A549 (cell line): ENCODE measurements at regions not wholly inside any gene's neighbourhood (a gene's known extent, or its start where the extent isn't known, plus 50 kb on each side); places are given as distances from the start of the nearest gene placed in this dataset.

Experiments used
- ATAC-seq, 2 experiments: fragments of 200-7000 bp in 1 of 2; fragments of >200 bp in 1 of 2; cut with Nextera tagmentation in 1 of 2; cut with Tn5 transposase in 1 of 2; 3 replicates each; pipeline versions ENCODE4 v1.8.0 to v1.9.1; 2018 to 2020; ENCODE audit warnings: mild to moderate bottlenecking in 1 of 2, moderate library complexity in 1 of 2
- CTCF ChIA-PET: fragments of 300-600 bp; sonication (Branson Sonifier 250); formaldehyde crosslinking; extraction: SDS; loops from one replicate; lab custom pipeline; 2021; ENCODE audit warnings: antibody characterized with exemption, inconsistent platforms; lab: Yijun Ruan, JAX
- POLR2A ChIA-PET: fragments of 350-600 bp; formaldehyde crosslinking; extraction: SDS; loops from one replicate; lab custom pipeline; 2021; ENCODE audit warnings: antibody characterized with exemption, inconsistent platforms; lab: Yijun Ruan, JAX
- DNase-seq, 2 experiments: peaks; one replicate each; pipeline versions ENCODE4 v3.0.0 to v3.0.0-alpha.2; 2011 to 2016; ENCODE audit warnings: low read depth in 1 of 2, low spot score in 1 of 2
- FAIRE-seq: peaks from 2 replicates; lab custom pipeline; 2011; peaks lifted over from hg19 to GRCh38; lab: Jason Lieb, UNC
- H3K27ac ChIP-seq, 2 experiments: fragments of >200 bp; sonication (Bioruptor Twin); formaldehyde crosslinking; 3 replicates each; pipeline ENCODE4 v1.5.1; 2016 to 2017
- H3K4me1 ChIP-seq: fragments of >200 bp; sonication (Bioruptor Twin); formaldehyde crosslinking; 3 replicates; pipeline ENCODE4 v1.6.1; 2016
- H3K4me2 ChIP-seq: fragments of >200 bp; sonication (Bioruptor Twin); formaldehyde crosslinking; 3 replicates; pipeline ENCODE4 v1.6.1; 2016
- H3K4me3 ChIP-seq: fragments of >200 bp; sonication (Bioruptor Twin); formaldehyde crosslinking; 3 replicates; pipeline ENCODE4 v1.5.1; 2016
- H3K9me3 ChIP-seq: fragments of >200 bp; sonication (Bioruptor Twin); formaldehyde crosslinking; 3 replicates; pipeline ENCODE4 v1.6.1; 2016
- BHLHE40 ChIP-seq: IDR thresholded peaks from 2 replicates; pipeline ENCODE4 v1.6.1; 2012; ENCODE audit warnings: low read depth, low read length, inconsistent platforms
- CBX8 ChIP-seq: fragments of 200-600 bp; sonication (generic); IDR thresholded peaks from 2 replicates; pipeline ENCODE4 v1.6.1; 2016
- CEBPB ChIP-seq, 2 experiments: fragments of >200 bp in 1 of 2; sonication (Bioruptor Twin) in 1 of 2; formaldehyde crosslinking in 1 of 2; IDR thresholded peaks; 2 replicates each; pipeline ENCODE4 v1.6.1; 2012 to 2016
- CHD4 ChIP-seq: fragments of 200-600 bp; sonication (generic); IDR thresholded peaks from 2 replicates; pipeline ENCODE4 v1.6.1; 2016; ENCODE audit warnings: antibody characterized with exemption, mild to moderate bottlenecking, borderline replicate concordance
- CTCF ChIP-seq: fragments of >200 bp; sonication (Bioruptor Twin); formaldehyde crosslinking; IDR thresholded peaks from 3 replicates; pipeline ENCODE4 v1.5.1; 2016
- EHF ChIP-seq: fragments of 250-450 bp; sonication (Bioruptor Pico); IDR thresholded peaks from 2 replicates; pipeline ENCODE4 v1.5.0; 2020; ENCODE audit warnings: mild to moderate bottlenecking
- ELK1 ChIP-seq: fragments of 150-350 bp; IDR thresholded peaks from 2 replicates; pipeline ENCODE4 v1.6.1; 2014; ENCODE audit warnings: low read depth, mild to moderate bottlenecking, low read length
- FOSL2 ChIP-seq, 2 experiments: fragments of 450-650 bp in 1 of 2; fragments of >200 bp in 1 of 2; sonication (Bioruptor Twin) in 1 of 2; formaldehyde crosslinking; IDR thresholded peaks; 2 replicates each; pipeline versions ENCODE4 v1.5.0 to v1.6.1; 2016 to 2020; ENCODE audit warnings: mild to moderate bottlenecking in 1 of 2, moderate library complexity in 1 of 2
- HDAC2 ChIP-seq: fragments of 200-600 bp; sonication (generic); IDR thresholded peaks from 2 replicates; pipeline ENCODE4 v1.6.1; 2016
- HEYL ChIP-seq: fragments of 250-450 bp; sonication (Bioruptor Pico); IDR thresholded peaks from 2 replicates; pipeline ENCODE4 v1.8.0; 2021; ENCODE audit warnings: mild to moderate bottlenecking, moderate library complexity
- HOXB13 ChIP-seq: fragments of 250-450 bp; sonication (Bioruptor Pico); IDR thresholded peaks from 2 replicates; pipeline ENCODE4 v1.5.0; 2020; ENCODE audit warnings: low read depth, mild to moderate bottlenecking, moderate library complexity
- JUN ChIP-seq, 2 experiments: fragments of >200 bp; sonication (Bioruptor Twin); formaldehyde crosslinking; IDR thresholded peaks; 2 replicates in 1 of 2; 3 replicates in 1 of 2; pipeline ENCODE4 v1.6.1; 2016 to 2017
- MAZ ChIP-seq: fragments of 150-350 bp; IDR thresholded peaks from 2 replicates; pipeline ENCODE4 v1.6.1; 2014; ENCODE audit warnings: antibody characterized with exemption, low read depth, low read length, borderline replicate concordance
- MYC ChIP-seq: IDR thresholded peaks from 2 replicates; pipeline ENCODE4 v1.6.1; 2012; ENCODE audit warnings: mild to moderate bottlenecking, inconsistent platforms, low read length, improper control_type of control experiment, borderline replicate concordance
- NPAS2 ChIP-seq: fragments of 250-450 bp; sonication (Bioruptor Pico); IDR thresholded peaks from 2 replicates; pipeline ENCODE4 v1.8.0; 2022; ENCODE audit warnings: mild to moderate bottlenecking, moderate library complexity, borderline replicate concordance
- POLR2A ChIP-seq: IDR thresholded peaks from 2 replicates; pipeline ENCODE4 v1.6.1; 2012; ENCODE audit warnings: mild to moderate bottlenecking, low read length
- SMC3 ChIP-seq: fragments of >200 bp; sonication (Bioruptor Twin); formaldehyde crosslinking; IDR thresholded peaks from 3 replicates; pipeline ENCODE4 v1.6.1; 2018; ENCODE audit warnings: inconsistent platforms
- SREBF2 ChIP-seq: fragments of 450-650 bp; IDR thresholded peaks from 2 replicates; pipeline ENCODE4 v1.6.1; 2014; ENCODE audit warnings: mild to moderate bottlenecking, moderate library complexity
- ZC3H11A ChIP-seq: fragments of 450-650 bp; IDR thresholded peaks from 2 replicates; pipeline ENCODE4 v1.6.1; 2014; ENCODE audit warnings: antibody characterized with exemption, mild to moderate bottlenecking
- WGBS: methylation state at CpG from one replicate; pipeline ENCODE4 v1.1.6; 2017; ENCODE audit errors: missing lambda C conversion rate; 5-methylcytosine and 5-hydroxymethylcytosine counted together
- TF ChIP-seq, protein P1 (sequence below): fragments of 200-600 bp; sonication (generic); IDR thresholded peaks from 2 replicates; pipeline ENCODE4 v1.6.1; 2016; ENCODE audit warnings: antibody characterized with exemption, mild to moderate bottlenecking, moderate library complexity
- TF ChIP-seq, protein P2 (sequence below): IDR thresholded peaks from 2 replicates; pipeline ENCODE4 v1.6.1; 2012

- Histone ChIP-seq H3K4me1 (peaks cover 3% of the 10 kb centered on the region; the same call in 1 of the 3 replicates), H3K9me3 (no peaks in the 10 kb centered on the region), H3K4me2 (no peak overlapping the region)
- DNase-seq, result no peak
- TF ChIP-seq MAZ (no peak), SREBF2 (no peak)
- TF ChIP-seq, all 56 proteins: peak for 0
- ATAC-seq (no peak), FAIRE-seq (no peak)
- ChIA-PET POLR2A (no interaction called here), CTCF (no interaction called here)
- Histone ChIP-seq H3K4me3 (no peak overlapping the region), H3K27ac (no peak overlapping the region)
- WGBS, result 75% methylated on average over 6 of the region's 6 CpGs
Measured at GRCh38 chr13:40387775-40388174, 278.7 kb downstream of the FOXO1 start.

DNA sequence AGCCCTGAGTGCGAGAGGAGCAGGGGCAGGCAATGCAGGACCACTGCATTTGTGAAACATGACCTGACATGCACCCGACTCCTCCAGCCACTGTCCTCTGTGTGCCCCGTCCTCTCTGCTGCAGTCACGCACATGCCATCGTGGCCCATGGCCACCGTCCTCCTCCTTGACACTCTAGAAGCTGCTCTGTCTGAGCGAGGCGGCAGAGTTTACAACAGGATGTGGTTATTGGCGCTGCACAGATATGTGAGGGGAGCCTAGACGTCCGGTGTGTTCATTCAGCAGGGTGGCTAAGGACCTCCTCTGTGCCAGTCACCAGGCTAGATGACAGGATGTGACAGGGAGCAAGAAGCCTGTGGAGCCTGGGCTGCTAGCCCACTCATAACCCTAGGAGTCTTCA, 277.8 kb downstream of the FOXO1 start:
- TF ChIP-seq NPAS2 (CRISPR knock-in tag) (no peak), FOSL2 (IDR thresholded peaks at IDR 0.05) (no peak), FOSL2 (CRISPR knock-in tag; IDR thresholded peaks at IDR 0.05) (no peak), BHLHE40 (no peak), ZC3H11A (no peak), HEYL (CRISPR knock-in tag) (no peak), HOXB13 (CRISPR knock-in tag) (no peak), HDAC2 (no peak), JUN (IDR thresholded peaks at IDR 0.05) (no peak), EHF (no peak), MAZ (no peak), CEBPB (IDR thresholded peaks at IDR 0.05) (no peak), CBX8 (no peak)
- TF ChIP-seq, protein P1, sequence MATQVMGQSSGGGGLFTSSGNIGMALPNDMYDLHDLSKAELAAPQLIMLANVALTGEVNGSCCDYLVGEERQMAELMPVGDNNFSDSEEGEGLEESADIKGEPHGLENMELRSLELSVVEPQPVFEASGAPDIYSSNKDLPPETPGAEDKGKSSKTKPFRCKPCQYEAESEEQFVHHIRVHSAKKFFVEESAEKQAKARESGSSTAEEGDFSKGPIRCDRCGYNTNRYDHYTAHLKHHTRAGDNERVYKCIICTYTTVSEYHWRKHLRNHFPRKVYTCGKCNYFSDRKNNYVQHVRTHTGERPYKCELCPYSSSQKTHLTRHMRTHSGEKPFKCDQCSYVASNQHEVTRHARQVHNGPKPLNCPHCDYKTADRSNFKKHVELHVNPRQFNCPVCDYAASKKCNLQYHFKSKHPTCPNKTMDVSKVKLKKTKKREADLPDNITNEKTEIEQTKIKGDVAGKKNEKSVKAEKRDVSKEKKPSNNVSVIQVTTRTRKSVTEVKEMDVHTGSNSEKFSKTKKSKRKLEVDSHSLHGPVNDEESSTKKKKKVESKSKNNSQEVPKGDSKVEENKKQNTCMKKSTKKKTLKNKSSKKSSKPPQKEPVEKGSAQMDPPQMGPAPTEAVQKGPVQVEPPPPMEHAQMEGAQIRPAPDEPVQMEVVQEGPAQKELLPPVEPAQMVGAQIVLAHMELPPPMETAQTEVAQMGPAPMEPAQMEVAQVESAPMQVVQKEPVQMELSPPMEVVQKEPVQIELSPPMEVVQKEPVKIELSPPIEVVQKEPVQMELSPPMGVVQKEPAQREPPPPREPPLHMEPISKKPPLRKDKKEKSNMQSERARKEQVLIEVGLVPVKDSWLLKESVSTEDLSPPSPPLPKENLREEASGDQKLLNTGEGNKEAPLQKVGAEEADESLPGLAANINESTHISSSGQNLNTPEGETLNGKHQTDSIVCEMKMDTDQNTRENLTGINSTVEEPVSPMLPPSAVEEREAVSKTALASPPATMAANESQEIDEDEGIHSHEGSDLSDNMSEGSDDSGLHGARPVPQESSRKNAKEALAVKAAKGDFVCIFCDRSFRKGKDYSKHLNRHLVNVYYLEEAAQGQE, result no peak
- TF ChIP-seq, all 56 proteins: peak for 0
- WGBS, result 80% methylated on average over 9 of the region's 11 CpGs
- Histone ChIP-seq H3K4me2 (no peak overlapping the region), H3K4me1 (peaks cover 3% of the 10 kb centered on the region; the same call in 1 of the 3 replicates), H3K9me3 (no peaks in the 10 kb centered on the region), H3K27ac (no peak overlapping the region), H3K4me3 (no peak overlapping the region)
- ChIA-PET POLR2A (no interaction called here), CTCF (no interaction called here)
- ATAC-seq (no peak), DNase-seq (no peak), FAIRE-seq (no peak)

- WGBS, result 70% methylated on average over 10 of the region's 10 CpGs
- no peak overlapping the region for H3K4me2 ChIP-seq
- FAIRE-seq, result no peak
- CTCF ChIA-PET, result no interaction called here
- H3K27ac ChIP-seq, result no peak overlapping the region
- TF ChIP-seq POLR2A (no peak), ELK1 (no peak), SMC3 (no peak), HDAC2 (no peak), EHF (no peak), CHD4 (no peak), MYC (no peak), CTCF (no peak)
- TF ChIP-seq, protein P2, sequence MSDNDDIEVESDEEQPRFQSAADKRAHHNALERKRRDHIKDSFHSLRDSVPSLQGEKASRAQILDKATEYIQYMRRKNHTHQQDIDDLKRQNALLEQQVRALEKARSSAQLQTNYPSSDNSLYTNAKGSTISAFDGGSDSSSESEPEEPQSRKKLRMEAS, result no peak
- no peaks in the 10 kb centered on the region for H3K4me1 ChIP-seq
- ATAC-seq, result no peak
- POLR2A ChIA-PET, result no interaction called here
- no peaks in the 10 kb centered on the region for H3K9me3 ChIP-seq
- no peak overlapping the region for H3K4me3 ChIP-seq
- DNase-seq, result no peak
Measured at GRCh38 chr13:40389081-40389641, 277.3 kb downstream of the FOXO1 start.
